AG04450 (cell line): ENCODE measurements at regions not wholly inside any gene's neighbourhood (a gene's known extent, or its start where the extent isn't known, plus 50 kb on each side); places are given as distances from the start of the nearest gene placed in this dataset.

ENCODE experiments used
- CTCF ChIA-PET: fragments of 300-600, 350-600 bp; formaldehyde crosslinking; extraction: SDS; loops from one replicate; lab custom pipeline; 2022; ENCODE audit warnings: antibody characterized with exemption, inconsistent platforms; lab: Charles Lee
- POLR2A ChIA-PET: fragments of 350-600 bp; formaldehyde crosslinking; extraction: SDS; loops from one replicate; lab custom pipeline; 2021; ENCODE audit warnings: antibody characterized with exemption, inconsistent platforms; lab: Yijun Ruan, JAX
- DNase-seq: peaks from one replicate; pipeline ENCODE4 v3.0.0-alpha.2; 2011; ENCODE audit warnings: low read depth, low spot score
- H3K27ac ChIP-seq: one replicate; pipeline ENCODE4 v1.5.1; 2012; ENCODE audit warnings: low read depth, low read length, control low read depth
- H3K27me3 ChIP-seq: one replicate; pipeline ENCODE4 v1.6.0; 2012; ENCODE audit warnings: low read length; ENCODE audit not compliant: control insufficient read depth, insufficient read depth
- H3K4me3 ChIP-seq: 2 replicates; pipeline ENCODE4 v1.5.1; 2011; ENCODE audit warnings: mild to moderate bottlenecking, low read depth, low read length, control low read depth
- H3K9me3 ChIP-seq: 2 replicates; pipeline ENCODE4 v1.5.1; 2012; ENCODE audit warnings: low read length; ENCODE audit not compliant: control insufficient read depth, insufficient read depth
- CTCF ChIP-seq: IDR thresholded peaks from 2 replicates; pipeline ENCODE4 v1.5.1; 2011; ENCODE audit warnings: low read depth, low read length, control low read depth, inconsistent platforms

- no peak for DNase-seq
- TF ChIP-seq CTCF, result no peak
- no peaks in the 10 kb centered on the region for H3K27me3 ChIP-seq
- H3K4me3 ChIP-seq, result no peak overlapping the region
- peaks cover 12% of the 10 kb centered on the region for H3K9me3 ChIP-seq
- ChIA-PET CTCF (no interaction called here), POLR2A (no interaction called here)
- no peak overlapping the region for H3K27ac ChIP-seq
Measured at GRCh38 chr7:34471844-34472243, 186.2 kb upstream of the NPSR1 start.

- POLR2A ChIA-PET, result no interaction called here
- no peaks in the 10 kb centered on the region for H3K27me3 ChIP-seq
- H3K4me3 ChIP-seq, result no peak overlapping the region
- no peak for DNase-seq
- H3K9me3 ChIP-seq, result peaks cover 17% of the 10 kb centered on the region
- no peak overlapping the region for H3K27ac ChIP-seq
- CTCF ChIA-PET, result no interaction called here
- no peak for TF ChIP-seq CTCF
Measured at GRCh38 chr7:34486371-34486770, 171.6 kb upstream of the NPSR1 start.

- Histone ChIP-seq H3K27me3 (no peaks in the 10 kb centered on the region), H3K4me3 (no peak overlapping the region), H3K9me3 (peaks cover 17% of the 10 kb centered on the region), H3K27ac (no peak overlapping the region)
- TF ChIP-seq CTCF, result no peak
- no peak for DNase-seq
- POLR2A ChIA-PET, result no interaction called here
- CTCF ChIA-PET, result no interaction called here
Measured at GRCh38 chr7:34487391-34488115, 170.5 kb upstream of the NPSR1 start.

- no peak for TF ChIP-seq CTCF
- CTCF ChIA-PET, result no interaction called here
Measured at GRCh38 chr7:34488766-34489165, 169.3 kb upstream of the NPSR1 start.

GRCh38 chr7:34491899-34492298, 166.1 kb upstream of the NPSR1 start:
- no peaks in the 10 kb centered on the region for H3K27me3 ChIP-seq
- CTCF ChIA-PET, result no interaction called here
- no peak overlapping the region for H3K27ac ChIP-seq
- no peak for DNase-seq
- POLR2A ChIA-PET, result no interaction called here
- no peak overlapping the region for H3K4me3 ChIP-seq
- TF ChIP-seq CTCF, result no peak
- peaks cover 9% of the 10 kb centered on the region for H3K9me3 ChIP-seq

More at GRCh38 chr7:34488766-34489165, 169.3 kb upstream of the NPSR1 start:
- Histone ChIP-seq H3K4me3 (no peak overlapping the region), H3K27ac (no peak overlapping the region), H3K27me3 (no peaks in the 10 kb centered on the region), H3K9me3 (peaks cover 17% of the 10 kb centered on the region)
- POLR2A ChIA-PET, result no interaction called here
- DNase-seq, result no peak
